B cell (primary cell): ENCODE measurements at regions not wholly inside any gene's neighbourhood (a gene's known extent, or its start where the extent isn't known, plus 50 kb on each side); places are given as distances from the start of the nearest gene placed in this dataset.

Experiments
- ATAC-seq: fragments of 200-7000 bp; cut with Tn5 transposase; one replicate; pipeline ENCODE4 v1.10.0; 2021; ENCODE audit warnings: low read depth, mild to moderate bottlenecking, moderate number of reproducible peaks, moderate library complexity
- CTCF ChIA-PET: fragments of 350-600 bp; sonication (Branson Sonifier 250); formaldehyde crosslinking; loops from one replicate; lab custom pipeline; 2021; ENCODE audit warnings: antibody characterized with exemption, inconsistent platforms; lab: Charles Lee
- POLR2A ChIA-PET: fragments of 350-600 bp; sonication (Branson Sonifier 250); formaldehyde crosslinking; loops from one replicate; lab custom pipeline; 2021; ENCODE audit warnings: antibody characterized with exemption; lab: Charles Lee
- DNase-seq: peaks from one replicate; pipeline ENCODE4 v3.0.0; 2013
- H2AFZ ChIP-seq: 2 replicates; pipeline ENCODE4 v1.6.1; 2012; ENCODE audit warnings: mild to moderate bottlenecking, low read depth, low read length; ENCODE audit not compliant: insufficient read depth, poor library complexity, severe bottlenecking
- H3K27ac ChIP-seq, 2 donors: 1 replicate in 1 of 2; 2 replicates in 1 of 2; pipeline ENCODE4 v1.5.1; 2012 to 2013; ENCODE audit warnings: low read length in 2 of 2, mild to moderate bottlenecking in 2 of 2, moderate library complexity in 1 of 2
- H3K27me3 ChIP-seq, 4 experiments: fragments of 200-600 bp in 1 of 4; sonication (generic) in 1 of 4; replicated peaks in 1 of 4; 1 replicate in 2 of 4; 2 replicates in 2 of 4; pipeline versions ENCODE4 v1.6.1 to v1.7.0; 2013 to 2016; ENCODE audit warnings: low read length in 3 of 4, mild to moderate bottlenecking in 2 of 4, mixed read lengths in 1 of 4, moderate library complexity in 1 of 4; ENCODE audit not compliant: insufficient read depth in 4 of 4, control insufficient read depth in 3 of 4; ENCODE audit errors: control extremely low read depth in 1 of 4
- H3K36me3 ChIP-seq, 2 experiments: replicated peaks in 1 of 2; 1 replicate in 1 of 2; 2 replicates in 1 of 2; pipeline versions ENCODE4 v1.6.1 to v1.7.1; 2013; ENCODE audit warnings: low read length in 1 of 2; ENCODE audit not compliant: insufficient read depth in 2 of 2, control insufficient read depth in 1 of 2; ENCODE audit errors: control extremely low read depth in 1 of 2, extremely low read depth in 1 of 2
- H3K4me1 ChIP-seq, 2 donors: fragments of 200-600 bp in 1 of 2; sonication (generic) in 1 of 2; 1 replicate in 1 of 2; 2 replicates in 1 of 2; pipeline versions ENCODE4 v1.5.1 to v1.6.1; 2013 to 2017; ENCODE audit warnings: low read length in 2 of 2; ENCODE audit not compliant: control insufficient read depth in 2 of 2, insufficient read depth in 2 of 2
- H3K4me2 ChIP-seq: replicated peaks from 2 replicates; pipeline ENCODE3; 2012; ENCODE audit warnings: mild to moderate bottlenecking, low read depth, low read length; ENCODE audit not compliant: poor library complexity, severe bottlenecking
- H3K4me3 ChIP-seq, 5 experiments: fragments of 200-600 bp in 1 of 5; sonication (generic) in 1 of 5; 1 replicate in 3 of 5; 2 replicates in 2 of 5; pipeline versions ENCODE4 v1.5.1 to v1.7.0; 2011 to 2016; ENCODE audit warnings: low read length in 4 of 5, mild to moderate bottlenecking in 4 of 5, low read depth in 2 of 5, control low read depth in 1 of 5, moderate library complexity in 1 of 5; ENCODE audit not compliant: insufficient read depth in 1 of 5; ENCODE audit errors: control extremely low read depth in 1 of 5, extremely low read depth in 1 of 5
- H3K79me2 ChIP-seq: fragments of 200-600 bp; sonication (generic); one replicate; pipeline ENCODE4 v1.6.0; 2016; ENCODE audit warnings: low read length; ENCODE audit not compliant: control insufficient read depth, insufficient read depth
- H3K9ac ChIP-seq: fragments of 200-600 bp; sonication (generic); 2 replicates; pipeline ENCODE4 v1.6.1; 2017; ENCODE audit warnings: mild to moderate bottlenecking, low read length, moderate library complexity
- H3K9me3 ChIP-seq, 3 donors: one replicate each; pipeline versions ENCODE4 v1.6.1 to v1.7.1; 2013; ENCODE audit warnings: low read length in 2 of 3; ENCODE audit not compliant: control insufficient read depth in 2 of 3, insufficient read depth in 1 of 3; ENCODE audit errors: control extremely low read depth in 1 of 3
- H4K20me1 ChIP-seq: 2 replicates; pipeline ENCODE4 v1.6.0; 2012; ENCODE audit warnings: mild to moderate bottlenecking, low read length; ENCODE audit not compliant: insufficient read depth, control insufficient read depth, poor library complexity, severe bottlenecking
- H3K27ac Mint-ChIP-seq: one replicate; pipeline ENCODE4 v1.8.0; 2021; ENCODE audit warnings: mixed read lengths
- H3K27me3 Mint-ChIP-seq: one replicate; pipeline ENCODE4 v1.8.0; 2021; ENCODE audit warnings: mixed read lengths
- H3K4me1 Mint-ChIP-seq: one replicate; pipeline ENCODE4 v1.8.0; 2021; ENCODE audit warnings: mixed read lengths
- H3K4me3 Mint-ChIP-seq: one replicate; pipeline ENCODE4 v1.8.0; 2021; ENCODE audit warnings: mixed read lengths
- H3K9me3 Mint-ChIP-seq: one replicate; pipeline ENCODE4 v1.8.0; 2022; ENCODE audit warnings: mixed read lengths; ENCODE audit not compliant: insufficient read depth
- CTCF ChIP-seq: fragments of 200-600 bp; IDR thresholded peaks from one replicate; pipeline ENCODE4 v1.8.0; 2022; ENCODE audit warnings: antibody characterized with exemption, mild to moderate bottlenecking
- EZH2 ChIP-seq: IDR thresholded peaks from 2 replicates; pipeline ENCODE4 v1.6.1; 2012; ENCODE audit warnings: borderline replicate concordance, low read depth, mild to moderate bottlenecking, moderate library complexity, low read length; ENCODE audit not compliant: insufficient read depth, poor library complexity, severe bottlenecking
- WGBS: methylation state at CpG from one replicate; pipeline ENCODE4 v1.1.5; 2013; ENCODE audit warnings: missing lambda C conversion rate; ENCODE audit not compliant: insufficient coverage; 5-methylcytosine and 5-hydroxymethylcytosine counted together
- intact Hi-C: fragments of 100-400 bp; cut with micrococcal nuclease; formaldehyde crosslinking; loops from one replicate; pipeline ENCODE4 v1.10.0; 2022

GRCh38 chr14:75226755-75227544 lies 50.5 kb upstream of the TMED10 start:
- Mint-ChIP-seq H3K4me3 (no peak overlapping the region), H3K4me1 (peaks cover 58% of the 10 kb centered on the region), H3K27ac (no peak overlapping the region), H3K27me3 (no peaks in the 10 kb centered on the region), H3K9me3 (no peaks in the 10 kb centered on the region)
- ATAC-seq (no peak), DNase-seq (no peak)
- TF ChIP-seq CTCF (no peak), EZH2 (no peak)
- intact Hi-C loops, result no loop called here
- Histone ChIP-seq H3K79me2 (no peaks in the 10 kb centered on the region), H3K9me3 (no peaks in the 10 kb centered on the region), H3K4me3 (no peak overlapping the region), H3K4me2 (no peak overlapping the region), H3K27ac (no peak overlapping the region), H2AFZ (no peak overlapping the region), H3K27me3 (no peaks in the 10 kb centered on the region), H3K36me3 (no peaks in the 10 kb centered on the region), H3K4me1 (peaks cover 54 to 65% of the 10 kb centered on the region in 2 donors), H4K20me1 (no peaks in the 10 kb centered on the region), H3K9ac (no peak overlapping the region)
- ChIA-PET POLR2A (no interaction called here), CTCF (interaction anchor here (1.5 kb wide), 1 partner anchor 71 kb away, joined by 3 read pairs; no protein-coding TSS in a partner anchor)
- WGBS, result 92% methylated on average over 6 of the region's 6 CpGs
